GM18909 (cell line): ENCODE measurements at regions not wholly inside any gene's neighbourhood (a gene's known extent, or its start where the extent isn't known, plus 50 kb on each side); places are given as distances from the start of the nearest gene placed in this dataset.

Experiments
- ATAC-seq: cut with Tn5 transposase; IDR thresholded peaks from one replicate; pipeline ENCODE4 v1.9.1; 2021; ENCODE audit warnings: mild to moderate bottlenecking; ENCODE audit not compliant: unreplicated experiment, poor library complexity

- ATAC-seq, result no peak
These were observed 300.2 kb downstream of the CLIC5 start for GRCh38 chr6:45715508-45715803.

GRCh38 chr6:45714741-45715507 is 300.7 kb downstream of the CLIC5 start:
- ATAC-seq, result peak; percentile 34

- no peak for ATAC-seq
These were observed 301.5 kb downstream of the CLIC5 start for GRCh38 chr6:45714006-45714730.
